ENCODE measurements at regions not wholly inside any gene's neighbourhood (a gene's known extent, or its start where the extent isn't known, plus 50 kb on each side); places are given as distances from the start of the nearest gene placed in this dataset.
"Not testable (repeated sequence)": the region's sequence is repeated elsewhere in the genome, so short reads cannot be mapped to it uniquely, and the experiment has no call there.

DNA sequence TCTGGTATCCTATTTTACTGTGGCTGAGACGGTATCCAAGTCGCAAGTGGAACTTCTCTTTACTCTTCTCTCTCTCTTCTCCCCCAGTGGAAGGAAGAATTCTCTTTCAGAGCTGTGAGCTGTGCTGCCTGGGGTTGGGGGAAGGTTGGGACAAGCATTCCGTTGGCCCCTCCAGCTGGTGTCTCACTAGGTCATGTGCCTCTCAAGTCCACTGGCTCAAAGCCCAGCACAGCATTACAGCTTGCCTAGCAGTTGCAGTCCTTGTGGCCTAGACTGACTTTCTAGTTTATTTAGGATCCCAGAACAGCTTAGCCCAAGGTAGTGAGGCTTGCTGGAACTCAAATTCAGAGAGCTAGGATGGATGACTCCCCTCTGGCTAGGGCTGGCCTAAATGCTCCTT lies 76.1 kb upstream of the SPATA16 start:
- in situ Hi-C loops (cut with HindIII; ENCODE audit: low pct_ligation_motif_present, low sequenced_read_pairs): no loop called here
- TF ChIP-seq, protein P1, sequence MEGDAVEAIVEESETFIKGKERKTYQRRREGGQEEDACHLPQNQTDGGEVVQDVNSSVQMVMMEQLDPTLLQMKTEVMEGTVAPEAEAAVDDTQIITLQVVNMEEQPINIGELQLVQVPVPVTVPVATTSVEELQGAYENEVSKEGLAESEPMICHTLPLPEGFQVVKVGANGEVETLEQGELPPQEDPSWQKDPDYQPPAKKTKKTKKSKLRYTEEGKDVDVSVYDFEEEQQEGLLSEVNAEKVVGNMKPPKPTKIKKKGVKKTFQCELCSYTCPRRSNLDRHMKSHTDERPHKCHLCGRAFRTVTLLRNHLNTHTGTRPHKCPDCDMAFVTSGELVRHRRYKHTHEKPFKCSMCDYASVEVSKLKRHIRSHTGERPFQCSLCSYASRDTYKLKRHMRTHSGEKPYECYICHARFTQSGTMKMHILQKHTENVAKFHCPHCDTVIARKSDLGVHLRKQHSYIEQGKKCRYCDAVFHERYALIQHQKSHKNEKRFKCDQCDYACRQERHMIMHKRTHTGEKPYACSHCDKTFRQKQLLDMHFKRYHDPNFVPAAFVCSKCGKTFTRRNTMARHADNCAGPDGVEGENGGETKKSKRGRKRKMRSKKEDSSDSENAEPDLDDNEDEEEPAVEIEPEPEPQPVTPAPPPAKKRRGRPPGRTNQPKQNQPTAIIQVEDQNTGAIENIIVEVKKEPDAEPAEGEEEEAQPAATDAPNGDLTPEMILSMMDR (IDR thresholded peaks at IDR 0.05; ENCODE audit: low read depth, low read length, missing control alignments): no peak
- Histone ChIP-seq H3K36me3 (replicated peaks) (no peaks in the 10 kb centered on the region), H3K27me3 (replicated peaks) (no peaks in the 10 kb centered on the region), H3K27ac (no peak overlapping the region), H3K4me3 (ENCODE audit: low read depth, low read length) (no peak overlapping the region)
- no peak for DNase-seq

DNA sequence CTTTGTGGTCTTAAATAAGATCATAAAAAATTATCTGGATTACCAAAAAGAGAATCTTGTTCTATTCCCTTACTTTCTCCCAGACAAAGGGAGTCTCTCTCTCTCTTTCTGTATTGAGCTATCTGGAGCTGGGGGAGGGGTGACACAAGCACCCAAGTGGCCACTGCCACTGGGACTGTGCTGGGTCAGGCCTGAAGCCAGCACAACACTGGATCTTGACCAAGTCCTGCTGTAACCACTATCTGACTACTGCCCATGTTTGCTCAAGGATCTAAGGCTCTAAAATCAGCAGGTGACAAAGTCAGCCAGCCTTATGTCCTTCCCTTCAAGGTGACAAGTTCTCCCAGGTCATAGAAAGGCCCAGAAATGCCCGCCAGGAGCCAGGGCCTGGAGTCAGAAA lies 75.0 kb upstream of the SPATA16 start:
- H3K27ac ChIP-seq: no peak overlapping the region
- no peaks in the 10 kb centered on the region for H3K36me3 ChIP-seq (replicated peaks)
- DNase-seq: no peak
- H3K4me3 ChIP-seq (ENCODE audit: low read depth, low read length): no peak overlapping the region
- TF ChIP-seq, protein P1 (IDR thresholded peaks at IDR 0.05; ENCODE audit: low read depth, low read length, missing control alignments): no peak
- in situ Hi-C loops (cut with HindIII; ENCODE audit: low pct_ligation_motif_present, low sequenced_read_pairs): no loop called here
- no peaks in the 10 kb centered on the region for H3K27me3 ChIP-seq (replicated peaks)

DNA sequence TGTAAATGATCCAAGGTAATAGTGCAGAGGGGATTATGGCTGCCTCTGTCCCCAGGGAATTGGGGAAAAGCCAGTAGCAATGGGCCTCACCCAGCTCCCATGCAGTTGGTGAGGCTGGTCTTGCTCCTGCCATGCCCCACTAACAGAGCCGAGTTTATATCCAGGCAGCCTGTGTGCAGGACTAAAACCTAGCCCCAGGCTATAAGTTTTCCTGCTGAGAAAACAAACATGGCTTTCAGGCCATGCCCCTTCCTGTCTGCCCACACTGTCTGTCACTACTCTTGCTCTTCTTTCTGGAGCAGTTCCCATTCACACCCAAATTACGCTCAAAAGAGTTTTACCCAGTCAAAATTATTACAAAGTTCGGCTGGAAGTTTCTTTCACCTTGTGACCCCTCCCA lies 73.5 kb upstream of the SPATA16 start:
- in situ Hi-C loops (cut with HindIII; ENCODE audit: low pct_ligation_motif_present, low sequenced_read_pairs): no loop called here

DNA sequence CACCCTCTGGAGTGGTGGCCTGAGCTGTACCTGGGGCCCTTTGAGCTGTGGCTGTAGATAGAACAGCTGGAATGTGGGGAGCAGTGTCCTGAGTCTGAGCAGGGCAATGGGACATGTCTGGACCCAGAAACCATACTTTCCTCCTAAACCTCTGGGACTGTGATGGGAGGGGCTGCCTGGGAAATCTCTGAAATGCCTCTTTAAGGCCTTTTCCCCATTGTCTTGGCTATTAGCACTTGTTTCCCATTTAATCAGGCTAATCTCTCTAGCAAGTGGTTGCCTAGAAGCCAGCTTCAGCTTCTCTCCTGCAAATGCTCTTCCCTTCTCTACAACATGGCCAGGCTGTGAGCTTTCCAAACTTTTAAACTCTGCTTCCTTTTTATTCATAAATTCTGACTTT lies 58.5 kb upstream of the SPATA16 start:
- H3K27ac ChIP-seq: no peak overlapping the region
- no peaks in the 10 kb centered on the region for H3K36me3 ChIP-seq (replicated peaks)
- in situ Hi-C loops (cut with HindIII; ENCODE audit: low pct_ligation_motif_present, low sequenced_read_pairs): no loop called here
- H3K27me3 ChIP-seq (replicated peaks): no peaks in the 10 kb centered on the region
- TF ChIP-seq, protein P1 (IDR thresholded peaks at IDR 0.05; ENCODE audit: low read depth, low read length, missing control alignments): no peak
- no peak overlapping the region for H3K4me3 ChIP-seq (ENCODE audit: low read depth, low read length)
- no peak for DNase-seq

More for the DNA sequence above, 73.5 kb upstream of the SPATA16 start:
- TF ChIP-seq, protein P1 (IDR thresholded peaks at IDR 0.05; ENCODE audit: low read depth, low read length, missing control alignments): no peak
- DNase-seq: no peak
- H3K27me3 ChIP-seq (replicated peaks): no peaks in the 10 kb centered on the region
- no peak overlapping the region for H3K27ac ChIP-seq
- no peaks in the 10 kb centered on the region for H3K36me3 ChIP-seq (replicated peaks)
- no peak overlapping the region for H3K4me3 ChIP-seq (ENCODE audit: low read depth, low read length)

DNA sequence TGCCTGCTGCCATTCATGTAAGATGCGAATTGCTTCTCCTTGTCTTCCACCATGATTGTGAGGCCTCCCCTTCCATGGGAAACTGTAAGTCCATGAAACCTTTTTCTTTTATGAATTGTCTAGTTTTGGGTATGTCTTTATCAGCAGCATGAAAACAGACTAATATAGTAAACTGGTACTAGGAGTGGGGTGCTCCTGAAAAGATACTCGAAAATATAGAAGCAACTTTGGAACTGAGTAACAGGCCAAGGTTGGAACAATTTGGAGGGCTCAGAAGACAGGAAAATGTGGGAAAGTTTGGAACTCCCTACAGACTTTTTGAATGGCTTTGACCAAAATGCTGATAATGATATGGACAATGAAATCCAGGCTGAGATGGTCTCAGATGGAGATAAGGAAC lies 53.8 kb upstream of the SPATA16 start:
- H3K36me3 ChIP-seq (replicated peaks); H3K27me3 ChIP-seq (replicated peaks); H3K4me3 ChIP-seq (ENCODE audit: low read depth, low read length); in situ Hi-C loops (cut with HindIII; ENCODE audit: low pct_ligation_motif_present, low sequenced_read_pairs); H3K27ac ChIP-seq; DNase-seq: not testable (repeated sequence)

DNA sequence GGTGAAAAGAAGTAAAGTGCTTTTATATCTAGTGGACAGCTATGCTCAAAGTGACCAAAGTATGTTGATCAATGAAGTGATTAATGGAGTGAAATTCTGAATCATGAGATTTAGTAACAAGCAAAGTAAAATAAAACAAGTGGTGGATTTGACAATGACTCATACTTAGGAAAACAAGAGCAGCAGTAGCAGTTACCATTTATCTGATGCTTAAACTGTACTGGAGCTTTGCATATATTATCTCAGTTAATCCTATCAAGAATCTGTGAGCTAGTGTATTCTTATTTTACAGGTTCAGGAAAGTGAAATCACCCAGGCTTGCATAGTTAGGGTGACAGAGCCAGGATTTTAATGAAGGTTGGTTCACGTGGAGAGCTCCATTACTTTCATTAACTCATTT lies 50.6 kb upstream of the SPATA16 start:
- DNase-seq: no peak
- in situ Hi-C loops (cut with HindIII; ENCODE audit: low pct_ligation_motif_present, low sequenced_read_pairs): no loop called here
- Histone ChIP-seq H3K27ac (no peak overlapping the region), H3K4me3 (ENCODE audit: low read depth, low read length) (no peak overlapping the region), H3K27me3 (replicated peaks) (no peaks in the 10 kb centered on the region), H3K36me3 (replicated peaks) (no peaks in the 10 kb centered on the region)
- TF ChIP-seq, protein P1 (IDR thresholded peaks at IDR 0.05; ENCODE audit: low read depth, low read length, missing control alignments): no peak

All from brain microvascular endothelial cell (primary cell).